ENCODE measurements at regions not wholly inside any gene's neighbourhood (a gene's known extent, or its start where the extent isn't known, plus 50 kb on each side); places are given as distances from the start of the nearest gene placed in this dataset.

DNA sequence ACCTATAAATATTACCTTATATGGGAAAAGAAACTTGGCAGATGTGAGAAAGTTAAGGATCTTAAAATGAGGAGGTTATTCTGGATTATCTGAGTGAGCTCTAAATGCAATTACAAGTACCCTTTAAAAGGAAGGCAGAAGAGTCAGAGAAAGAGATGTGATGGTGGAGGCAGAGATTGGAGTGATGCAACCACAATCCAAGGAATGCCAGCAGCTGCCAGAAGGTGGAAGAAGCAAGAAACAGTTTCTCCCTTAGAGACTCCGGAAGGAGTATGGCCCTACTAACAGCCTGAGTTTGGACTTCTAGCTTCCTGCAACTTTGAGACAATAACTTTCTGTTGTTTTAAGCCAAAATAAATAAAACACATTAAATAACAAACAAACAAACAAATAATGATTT, 108.7 kb upstream of the PRLR start:
- no peak for TF ChIP-seq POLR2AphosphoS5 (IDR thresholded peaks at IDR 0.05; ENCODE audit: low read depth, low read length)
- TF ChIP-seq POLR2A (IDR thresholded peaks at IDR 0.05; ENCODE audit: low read depth, low read length), result no peak
- TF ChIP-seq TAF1 (IDR thresholded peaks at IDR 0.05; ENCODE audit: low read depth, low read length), result no peak
- TF ChIP-seq SPI1 (IDR thresholded peaks at IDR 0.05; ENCODE audit: low read depth, low read length), result no peak
- TF ChIP-seq POU2F2 (IDR thresholded peaks at IDR 0.05; ENCODE audit: low read depth, low read length), result no peak

All from GM12891 (cell line).